GM19025 (cell line): ENCODE measurements at regions not wholly inside any gene's neighbourhood (a gene's known extent, or its start where the extent isn't known, plus 50 kb on each side); places are given as distances from the start of the nearest gene placed in this dataset.

ENCODE experiments used
- ATAC-seq: cut with Tn5 transposase; IDR thresholded peaks from one replicate; pipeline ENCODE4 v1.9.1; 2021; ENCODE audit warnings: mild to moderate bottlenecking, low read depth, moderate library complexity; ENCODE audit not compliant: unreplicated experiment

- ATAC-seq: no peak
Observed at GRCh38 chr5:167565189-167565954, 726.1 kb upstream of the WWC1 start.

GRCh38 chr5:167570431-167570830 lies 721.0 kb upstream of the WWC1 start:
- ATAC-seq: no peak

- no peak for ATAC-seq
Observed at GRCh38 chr5:167571824-167572223, 719.6 kb upstream of the WWC1 start.

GRCh38 chr5:167573370-167574127 lies 717.9 kb upstream of the WWC1 start:
- no peak for ATAC-seq

GRCh38 chr5:167574464-167574863 lies 717.0 kb upstream of the WWC1 start:
- no peak for ATAC-seq

- ATAC-seq: no peak
Observed at GRCh38 chr5:167575330-167575729, 716.1 kb upstream of the WWC1 start.

GRCh38 chr5:167576126-167576525 lies 715.3 kb upstream of the WWC1 start:
- ATAC-seq: no peak

- no peak for ATAC-seq
Observed at GRCh38 chr5:167576897-167577296, 714.5 kb upstream of the WWC1 start.

- ATAC-seq: no peak
Observed at GRCh38 chr5:167577616-167578015, 713.8 kb upstream of the WWC1 start.

GRCh38 chr5:167578977-167579692 lies 712.3 kb upstream of the WWC1 start:
- ATAC-seq: no peak

- no peak for ATAC-seq
Observed at GRCh38 chr5:167579693-167580055, 711.8 kb upstream of the WWC1 start.

GRCh38 chr5:167580608-167581007 lies 710.8 kb upstream of the WWC1 start:
- ATAC-seq: no peak

- no peak for ATAC-seq
Observed at GRCh38 chr5:167582283-167582682, 709.2 kb upstream of the WWC1 start.

- no peak for ATAC-seq
Observed at GRCh38 chr5:167582886-167583285, 708.6 kb upstream of the WWC1 start.

GRCh38 chr5:167585184-167585583 lies 706.3 kb upstream of the WWC1 start:
- no peak for ATAC-seq

GRCh38 chr5:167587772-167588437 lies 703.5 kb upstream of the WWC1 start:
- no peak for ATAC-seq

- ATAC-seq: no peak
Observed at GRCh38 chr5:167592114-167592513, 699.3 kb upstream of the WWC1 start.

GRCh38 chr5:167593329-167594060 lies 698.0 kb upstream of the WWC1 start:
- ATAC-seq: no peak

- ATAC-seq: no peak
Observed at GRCh38 chr5:167594061-167594435, 697.4 kb upstream of the WWC1 start.

- ATAC-seq: no peak
Observed at GRCh38 chr5:167594750-167595149, 696.7 kb upstream of the WWC1 start.
